Activated B cell treated with CpG ODN at 0.5 μM for 24 hours (primary cell): ENCODE measurements at regions not wholly inside any gene's neighbourhood (a gene's known extent, or its start where the extent isn't known, plus 50 kb on each side); places are given as distances from the start of the nearest gene placed in this dataset.

Experiments
- ATAC-seq: fragments of 200-7000 bp; cut with Tn5 transposase; one replicate; pipeline ENCODE4 v1.10.0; 2021; ENCODE audit warnings: low read depth, mild to moderate bottlenecking, moderate library complexity
- CTCF ChIA-PET: fragments of 350-600 bp; sonication (Branson Sonifier 250); formaldehyde crosslinking; loops from one replicate; lab custom pipeline; 2021; ENCODE audit warnings: antibody characterized with exemption; lab: Charles Lee
- POLR2A ChIA-PET: fragments of 350-600 bp; sonication (Branson Sonifier 250); formaldehyde crosslinking; loops from one replicate; lab custom pipeline; 2021; ENCODE audit warnings: antibody characterized with exemption; lab: Charles Lee
- DNase-seq: peaks from one replicate; pipeline ENCODE4 v3.0.0; 2022
- H3K27ac Mint-ChIP-seq: one replicate; pipeline ENCODE4 v1.8.0; 2020; ENCODE audit warnings: mixed read lengths
- H3K27me3 Mint-ChIP-seq: one replicate; pipeline ENCODE4 v1.8.0; 2021; ENCODE audit warnings: mixed read lengths
- H3K36me3 Mint-ChIP-seq: one replicate; pipeline ENCODE4 v1.8.0; 2021; ENCODE audit warnings: low read depth, mixed read lengths
- H3K4me1 Mint-ChIP-seq: one replicate; pipeline ENCODE4 v1.8.0; 2021; ENCODE audit warnings: mixed read lengths
- H3K4me3 Mint-ChIP-seq: one replicate; pipeline ENCODE4 v1.8.0; 2020; ENCODE audit warnings: mild to moderate bottlenecking, mixed read lengths
- H3K9me3 Mint-ChIP-seq: one replicate; pipeline ENCODE4 v1.8.0; 2020; ENCODE audit warnings: mixed read lengths
- CTCF ChIP-seq: fragments of 200-600 bp; IDR thresholded peaks from one replicate; pipeline ENCODE4 v1.8.0; 2022; ENCODE audit warnings: antibody characterized with exemption, mild to moderate bottlenecking
- intact Hi-C: fragments of 100-400 bp; cut with micrococcal nuclease; formaldehyde crosslinking; loops from one replicate; pipeline ENCODE4 v1.15.1; 2024

DNA sequence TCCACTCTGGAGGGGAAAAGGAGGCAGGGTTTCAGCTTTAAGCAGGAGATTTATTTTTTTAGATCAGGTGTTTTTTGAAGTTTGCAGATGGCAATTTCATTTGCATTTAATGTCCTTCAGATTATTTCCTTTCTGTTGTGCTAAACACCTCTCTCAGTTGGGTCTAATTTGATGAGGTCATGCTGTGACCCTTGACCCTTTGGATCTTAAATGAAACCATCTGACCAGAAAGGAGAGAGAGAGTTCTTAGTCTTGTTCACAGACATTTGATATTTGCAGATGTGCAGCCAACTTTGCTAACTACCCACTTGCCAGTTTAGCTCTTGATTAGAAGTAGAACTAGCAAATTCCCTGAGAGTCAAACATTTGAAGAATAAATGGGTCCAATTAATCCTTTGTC lies 101.5 kb upstream of the RAB11FIP2 start:
- no peak for ATAC-seq
- no peak overlapping the region for H3K4me3 Mint-ChIP-seq
- DNase-seq: no peak
- no peak for TF ChIP-seq CTCF
- H3K36me3 Mint-ChIP-seq: no peaks in the 10 kb centered on the region
- H3K9me3 Mint-ChIP-seq: no peaks in the 10 kb centered on the region
- peaks cover 10% of the 10 kb centered on the region for H3K27me3 Mint-ChIP-seq
- no peak overlapping the region for H3K27ac Mint-ChIP-seq
- ChIA-PET POLR2A (no interaction called here), CTCF (no interaction called here)
- no peaks in the 10 kb centered on the region for H3K4me1 Mint-ChIP-seq
- intact Hi-C loops: no loop called here

GRCh38 chr10:118145256-118145655 lies 98.5 kb upstream of the RAB11FIP2 start:
- CTCF ChIA-PET: no interaction called here
- TF ChIP-seq CTCF: no peak
- Mint-ChIP-seq H3K36me3 (no peaks in the 10 kb centered on the region), H3K27ac (no peak overlapping the region), H3K4me3 (no peak overlapping the region), H3K27me3 (peaks cover 9% of the 10 kb centered on the region), H3K9me3 (no peaks in the 10 kb centered on the region), H3K4me1 (no peaks in the 10 kb centered on the region)
- intact Hi-C loops: no loop called here
- ATAC-seq (no peak), DNase-seq (no peak)
- POLR2A ChIA-PET: no interaction called here

- no peaks in the 10 kb centered on the region for H3K9me3 Mint-ChIP-seq
- no peak for TF ChIP-seq CTCF
These were observed 94.7 kb upstream of the RAB11FIP2 start for GRCh38 chr10:118141471-118141870.

DNA sequence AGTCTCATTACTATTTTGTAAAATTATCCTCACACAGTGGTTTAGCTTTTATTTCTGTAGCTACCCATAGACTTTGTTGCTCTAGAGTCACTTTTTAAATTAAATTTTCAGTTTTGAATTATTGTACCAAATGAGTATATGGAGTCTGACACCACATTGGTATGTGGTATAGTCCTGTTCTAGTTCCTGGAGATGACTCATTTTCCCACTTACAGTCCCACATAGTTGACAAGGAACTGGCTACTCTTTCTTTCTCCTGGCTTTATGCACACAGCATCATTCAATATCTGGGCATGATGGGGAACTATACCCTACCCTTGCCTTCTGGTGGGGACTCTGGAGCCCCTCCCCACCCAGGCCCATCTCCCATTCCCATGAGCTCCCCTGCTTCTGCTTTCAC lies 92.6 kb upstream of the RAB11FIP2 start:
- intact Hi-C loops: no loop called here
- H3K27me3 Mint-ChIP-seq: peaks cover 4% of the 10 kb centered on the region
- POLR2A ChIA-PET: interaction anchor here (0.6 kb wide), 1 partner anchor 120 kb away, joined by 4 read pairs; no protein-coding TSS in a partner anchor
- H3K36me3 Mint-ChIP-seq: no peaks in the 10 kb centered on the region
- no peak overlapping the region for H3K4me3 Mint-ChIP-seq
- DNase-seq: no peak
- H3K4me1 Mint-ChIP-seq: no peaks in the 10 kb centered on the region
- peaks cover 4% of the 10 kb centered on the region for H3K9me3 Mint-ChIP-seq
- CTCF ChIA-PET: no interaction called here
- H3K27ac Mint-ChIP-seq: no peak overlapping the region
- ATAC-seq: no peak
- TF ChIP-seq CTCF: no peak

More at GRCh38 chr10:118141471-118141870, 94.7 kb upstream of the RAB11FIP2 start:
- DNase-seq (no peak), ATAC-seq (no peak)
- Mint-ChIP-seq H3K4me1 (no peaks in the 10 kb centered on the region), H3K27ac (no peak overlapping the region), H3K4me3 (no peak overlapping the region), H3K27me3 (peaks cover 4% of the 10 kb centered on the region), H3K36me3 (no peaks in the 10 kb centered on the region)
- CTCF ChIA-PET: no interaction called here
- POLR2A ChIA-PET: no interaction called here
- intact Hi-C loops: no loop called here

DNA sequence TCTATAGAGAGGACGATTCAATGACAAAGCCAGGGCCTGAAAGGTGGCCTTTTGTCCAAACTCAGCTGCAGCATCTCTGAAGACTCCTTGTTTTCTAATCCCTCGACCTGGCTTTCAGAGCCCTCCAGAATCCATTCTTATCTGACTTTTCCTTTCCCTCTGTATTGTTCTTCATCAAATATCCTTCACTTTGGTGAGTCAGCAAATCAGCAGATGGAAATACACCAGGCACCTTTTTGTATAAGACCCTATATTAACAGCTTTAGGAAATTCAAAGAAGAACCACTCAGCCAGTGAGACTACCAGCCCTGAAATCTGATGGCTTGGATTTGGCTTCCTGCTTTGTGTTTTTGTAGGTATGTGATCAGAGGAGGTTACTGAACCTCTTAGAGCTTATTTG lies 81.9 kb upstream of the RAB11FIP2 start:
- intact Hi-C loops: no loop called here
- no peak overlapping the region for H3K27ac Mint-ChIP-seq
- H3K9me3 Mint-ChIP-seq: peaks cover 4% of the 10 kb centered on the region
- H3K4me1 Mint-ChIP-seq: no peaks in the 10 kb centered on the region
- H3K4me3 Mint-ChIP-seq: no peak overlapping the region
- DNase-seq (no peak), ATAC-seq (no peak)
- ChIA-PET POLR2A (no interaction called here), CTCF (no interaction called here)
- TF ChIP-seq CTCF: no peak
- H3K27me3 Mint-ChIP-seq: no peaks in the 10 kb centered on the region
- no peaks in the 10 kb centered on the region for H3K36me3 Mint-ChIP-seq
